ENCODE measurements at regions not wholly inside any gene's neighbourhood (a gene's known extent, or its start where the extent isn't known, plus 50 kb on each side); places are given as distances from the start of the nearest gene placed in this dataset.

DNA sequence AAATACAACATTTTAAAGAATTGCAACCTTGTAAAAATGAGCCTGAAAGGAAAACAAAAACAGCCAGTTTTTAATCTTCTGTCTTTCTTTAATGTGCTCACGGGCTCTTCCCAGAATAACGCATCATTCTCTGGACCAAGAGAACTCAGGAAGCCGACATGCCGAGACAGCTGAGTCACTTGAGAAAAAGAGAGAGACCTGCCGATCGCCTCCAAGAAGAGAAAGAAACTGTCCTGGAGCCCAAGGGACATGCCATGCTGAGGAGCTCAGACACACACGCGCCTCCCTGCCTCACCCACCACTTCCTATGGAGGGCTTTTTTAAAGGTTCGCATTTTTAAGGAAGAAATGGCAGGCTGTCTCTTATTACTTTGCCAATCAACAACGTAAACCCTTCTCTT lies 176.4 kb downstream of the ZNF281 start:
- CTCF ChIA-PET: interaction anchor here (0.6 kb wide), 1 partner anchor 93 kb away, joined by 3 read pairs; no protein-coding TSS in a partner anchor
- H3K4me1 Mint-ChIP-seq (ENCODE audit: low read depth, unreplicated experiment): no peaks in the 10 kb centered on the region
- no peak overlapping the region for H3K27ac Mint-ChIP-seq (ENCODE audit: unreplicated experiment)

GRCh38 chr1:200231787-200232231 lies 178.0 kb downstream of the ZNF281 start:
- BruUV-seq (replicated peaks): no TSS peak
- TF ChIP-seq, protein P1, sequence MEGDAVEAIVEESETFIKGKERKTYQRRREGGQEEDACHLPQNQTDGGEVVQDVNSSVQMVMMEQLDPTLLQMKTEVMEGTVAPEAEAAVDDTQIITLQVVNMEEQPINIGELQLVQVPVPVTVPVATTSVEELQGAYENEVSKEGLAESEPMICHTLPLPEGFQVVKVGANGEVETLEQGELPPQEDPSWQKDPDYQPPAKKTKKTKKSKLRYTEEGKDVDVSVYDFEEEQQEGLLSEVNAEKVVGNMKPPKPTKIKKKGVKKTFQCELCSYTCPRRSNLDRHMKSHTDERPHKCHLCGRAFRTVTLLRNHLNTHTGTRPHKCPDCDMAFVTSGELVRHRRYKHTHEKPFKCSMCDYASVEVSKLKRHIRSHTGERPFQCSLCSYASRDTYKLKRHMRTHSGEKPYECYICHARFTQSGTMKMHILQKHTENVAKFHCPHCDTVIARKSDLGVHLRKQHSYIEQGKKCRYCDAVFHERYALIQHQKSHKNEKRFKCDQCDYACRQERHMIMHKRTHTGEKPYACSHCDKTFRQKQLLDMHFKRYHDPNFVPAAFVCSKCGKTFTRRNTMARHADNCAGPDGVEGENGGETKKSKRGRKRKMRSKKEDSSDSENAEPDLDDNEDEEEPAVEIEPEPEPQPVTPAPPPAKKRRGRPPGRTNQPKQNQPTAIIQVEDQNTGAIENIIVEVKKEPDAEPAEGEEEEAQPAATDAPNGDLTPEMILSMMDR (IDR thresholded peaks at IDR 0.05; ENCODE audit: unreplicated experiment): no peak
- H3K9me3 Mint-ChIP-seq (ENCODE audit: low read depth, unreplicated experiment): peaks cover 2% of the 10 kb centered on the region
- peaks cover 14% of the 10 kb centered on the region for H3K27me3 Mint-ChIP-seq (ENCODE audit: unreplicated experiment)
- H3K4me3 Mint-ChIP-seq (ENCODE audit: low read depth, unreplicated experiment): no peak overlapping the region
- no peaks in the 10 kb centered on the region for H3K36me3 Mint-ChIP-seq (ENCODE audit: insufficient read depth, unreplicated experiment)
- no peak for DNase-seq
- H3K4me1 Mint-ChIP-seq (ENCODE audit: low read depth, unreplicated experiment): no peaks in the 10 kb centered on the region
- intact Hi-C loops (cut with micrococcal nuclease; ENCODE audit: unreplicated experiment): no loop called here
- CTCF ChIA-PET: no interaction called here
- H3K27ac Mint-ChIP-seq (ENCODE audit: unreplicated experiment): no peak overlapping the region

More for the DNA sequence above, 176.4 kb downstream of the ZNF281 start:
- Mint-ChIP-seq H3K36me3 (ENCODE audit: insufficient read depth, unreplicated experiment) (no peaks in the 10 kb centered on the region), H3K9me3 (ENCODE audit: low read depth, unreplicated experiment) (peaks cover 2% of the 10 kb centered on the region), H3K27me3 (ENCODE audit: unreplicated experiment) (peaks cover 14% of the 10 kb centered on the region), H3K4me3 (ENCODE audit: low read depth, unreplicated experiment) (no peak overlapping the region)
- BruUV-seq (replicated peaks): no TSS peak
- no peak for DNase-seq
- TF ChIP-seq, protein P1 (IDR thresholded peaks at IDR 0.05; ENCODE audit: unreplicated experiment): no peak
- intact Hi-C loops (cut with micrococcal nuclease; ENCODE audit: unreplicated experiment): no loop called here

DNA sequence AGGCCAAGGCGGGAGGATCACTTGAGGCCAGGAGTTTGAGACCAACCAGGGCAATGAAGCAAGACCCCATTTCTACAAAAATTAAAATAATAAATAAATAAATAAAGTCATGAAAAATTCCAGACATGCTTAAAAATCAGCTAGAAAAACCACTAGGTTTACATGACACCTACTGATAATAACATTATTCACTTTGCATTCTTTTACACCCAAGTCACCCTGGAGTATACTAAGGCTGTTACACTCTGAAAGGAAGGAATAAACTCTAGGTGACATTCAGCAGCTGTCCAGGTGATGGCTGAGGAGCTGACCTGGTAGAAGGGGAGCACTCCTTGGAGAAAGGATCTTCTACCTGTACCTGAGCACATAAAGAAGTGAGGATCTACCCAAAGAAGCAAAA lies 179.2 kb downstream of the ZNF281 start:
- H3K4me3 Mint-ChIP-seq (ENCODE audit: low read depth, unreplicated experiment): no peak overlapping the region
- TF ChIP-seq, protein P1 (IDR thresholded peaks at IDR 0.05; ENCODE audit: unreplicated experiment): no peak
- CTCF ChIA-PET: interaction anchor here (1.1 kb wide), 1 partner anchor 364 kb away, joined by 4 read pairs; no protein-coding TSS in a partner anchor
- no peaks in the 10 kb centered on the region for H3K9me3 Mint-ChIP-seq (ENCODE audit: low read depth, unreplicated experiment)
- no peaks in the 10 kb centered on the region for H3K36me3 Mint-ChIP-seq (ENCODE audit: insufficient read depth, unreplicated experiment)
- H3K27ac Mint-ChIP-seq (ENCODE audit: unreplicated experiment): no peak overlapping the region
- peaks cover 3% of the 10 kb centered on the region for H3K27me3 Mint-ChIP-seq (ENCODE audit: unreplicated experiment)
- no peaks in the 10 kb centered on the region for H3K4me1 Mint-ChIP-seq (ENCODE audit: low read depth, unreplicated experiment)
- BruUV-seq (replicated peaks): no TSS peak
- intact Hi-C loops (cut with micrococcal nuclease; ENCODE audit: unreplicated experiment): no loop called here
- DNase-seq: no peak

DNA sequence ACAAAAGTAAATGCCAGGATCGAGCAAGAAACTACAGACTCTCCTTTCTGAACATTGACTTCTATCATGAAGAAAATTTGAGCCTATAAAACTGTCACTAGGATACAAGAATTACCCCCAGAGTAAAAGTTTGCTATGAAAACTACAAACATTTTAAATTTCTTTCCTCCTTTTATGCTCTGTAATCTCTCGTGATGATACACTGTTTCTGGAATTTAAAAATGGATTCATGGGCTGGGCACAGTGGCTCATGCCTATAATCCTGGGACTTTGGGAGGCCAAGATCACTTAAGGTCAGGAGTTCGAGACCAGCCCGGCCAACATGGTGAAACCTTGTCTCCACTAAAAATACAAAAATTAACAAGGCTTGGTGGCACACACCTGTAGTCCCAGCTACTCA lies 181.3 kb downstream of the ZNF281 start:
- Mint-ChIP-seq H3K4me3 (ENCODE audit: low read depth, unreplicated experiment) (no peak overlapping the region), H3K27me3 (ENCODE audit: unreplicated experiment) (no peaks in the 10 kb centered on the region), H3K36me3 (ENCODE audit: insufficient read depth, unreplicated experiment) (no peaks in the 10 kb centered on the region), H3K9me3 (ENCODE audit: low read depth, unreplicated experiment) (no peaks in the 10 kb centered on the region), H3K4me1 (ENCODE audit: low read depth, unreplicated experiment) (no peaks in the 10 kb centered on the region), H3K27ac (ENCODE audit: unreplicated experiment) (no peak overlapping the region)
- CTCF ChIA-PET: no interaction called here
- DNase-seq: no peak
- no TSS peak for BruUV-seq (replicated peaks)
- intact Hi-C loops (cut with micrococcal nuclease; ENCODE audit: unreplicated experiment): no loop called here
- TF ChIP-seq, protein P1 (IDR thresholded peaks at IDR 0.05; ENCODE audit: unreplicated experiment): no peak

Data from Calu3 (cell line).